WTC11 (cell line): ENCODE measurements at regions not wholly inside any gene's neighbourhood (a gene's known extent, or its start where the extent isn't known, plus 50 kb on each side); places are given as distances from the start of the nearest gene placed in this dataset.

Source experiments
- ATAC-seq: fragments of 200-7000 bp; cut with Tn5 transposase; 2 replicates; pipeline ENCODE4 v1.10.0; 2021; ENCODE audit warnings: mild to moderate bottlenecking, moderate library complexity
- CTCF ChIA-PET: fragments of 300-600 bp; sonication (Branson Sonifier 250); formaldehyde crosslinking; loops from one replicate; lab custom pipeline; 2021; ENCODE audit warnings: antibody characterized with exemption; lab: Charles Lee
- POLR2A ChIA-PET: fragments of 350-600 bp; sonication (Branson Sonifier 250); formaldehyde crosslinking; loops from one replicate; lab custom pipeline; 2021; ENCODE audit warnings: antibody characterized with exemption; lab: Charles Lee
- DNase-seq: peaks from one replicate; pipeline ENCODE4 v3.0.0; 2021; ENCODE audit warnings: low spot score
- H3K27ac Mint-ChIP-seq: 2 replicates; pipeline ENCODE4 v1.8.0; 2021; ENCODE audit warnings: mixed read lengths
- H3K27me3 Mint-ChIP-seq: 2 replicates; pipeline ENCODE4 v1.8.0; 2021; ENCODE audit warnings: low read depth, mild to moderate bottlenecking, moderate library complexity, mixed read lengths
- H3K36me3 Mint-ChIP-seq: 2 replicates; pipeline ENCODE4 v1.8.0; 2021; ENCODE audit warnings: mixed read lengths
- H3K4me1 Mint-ChIP-seq: 2 replicates; pipeline ENCODE4 v1.8.0; 2022; ENCODE audit warnings: mixed read lengths
- H3K4me3 Mint-ChIP-seq: 2 replicates; pipeline ENCODE4 v1.8.0; 2021; ENCODE audit warnings: mild to moderate bottlenecking, moderate library complexity, mixed read lengths
- H3K9me3 Mint-ChIP-seq: 2 replicates; pipeline ENCODE4 v1.8.0; 2021; ENCODE audit warnings: mixed read lengths
- CREM ChIP-seq: sonication (generic); formaldehyde crosslinking; IDR thresholded peaks from 2 replicates; pipeline ENCODE4 v1.8.1; 2022; ENCODE audit warnings: mild to moderate bottlenecking, missing genetic modification reagents, moderate library complexity
- ETV6 ChIP-seq: sonication (generic); formaldehyde crosslinking; IDR thresholded peaks from 2 replicates; pipeline ENCODE4 v1.8.1; 2022; ENCODE audit warnings: mild to moderate bottlenecking, missing genetic modification reagents
- FOXK1 ChIP-seq: sonication (generic); formaldehyde crosslinking; IDR thresholded peaks from 2 replicates; pipeline ENCODE4 v1.8.0; 2022; ENCODE audit warnings: mild to moderate bottlenecking, moderate library complexity, missing genetic modification reagents
- GABPB1 ChIP-seq: sonication (generic); formaldehyde crosslinking; IDR thresholded peaks from 2 replicates; pipeline ENCODE4 v1.8.1; 2023; ENCODE audit warnings: mild to moderate bottlenecking, missing genetic modification reagents
- MYBL2 ChIP-seq: sonication (generic); formaldehyde crosslinking; IDR thresholded peaks from 2 replicates; pipeline ENCODE4 v1.8.1; 2023; ENCODE audit warnings: mild to moderate bottlenecking, moderate library complexity, missing genetic modification reagents
- NFE2L1 ChIP-seq: sonication (generic); formaldehyde crosslinking; IDR thresholded peaks from 2 replicates; pipeline ENCODE4 v1.8.1; 2023; ENCODE audit warnings: missing genetic modification reagents
- TCF7 ChIP-seq: sonication (generic); formaldehyde crosslinking; IDR thresholded peaks from 2 replicates; pipeline ENCODE4 v1.8.0; 2022; ENCODE audit warnings: mild to moderate bottlenecking, low read depth, missing genetic modification reagents, moderate library complexity
- TEAD4 ChIP-seq: sonication (generic); formaldehyde crosslinking; IDR thresholded peaks from 2 replicates; pipeline ENCODE4 v1.8.0; 2022; ENCODE audit warnings: mild to moderate bottlenecking, missing genetic modification reagents
- ZBTB21 ChIP-seq: sonication (generic); formaldehyde crosslinking; IDR thresholded peaks from 2 replicates; pipeline ENCODE4 v1.8.1; 2023; ENCODE audit warnings: mild to moderate bottlenecking, missing genetic modification reagents, borderline replicate concordance
- ZNF138 ChIP-seq: sonication (generic); formaldehyde crosslinking; conservative IDR thresholded peaks from 2 replicates; pipeline ENCODE4 v1.8.1; 2022; ENCODE audit warnings: mild to moderate bottlenecking, moderate library complexity, missing genetic modification reagents
- TF ChIP-seq, protein P1 (sequence below): sonication (generic); formaldehyde crosslinking; IDR thresholded peaks from 2 replicates; pipeline ENCODE4 v1.8.1; 2022; ENCODE audit warnings: mild to moderate bottlenecking, missing genetic modification reagents, moderate library complexity, borderline replicate concordance
- TF ChIP-seq, protein P2 (sequence below): sonication (generic); formaldehyde crosslinking; IDR thresholded peaks from 2 replicates; pipeline ENCODE4 v1.8.0; 2022; ENCODE audit warnings: missing genetic modification reagents
- TF ChIP-seq, protein P3 (sequence below): sonication (generic); formaldehyde crosslinking; IDR thresholded peaks from 2 replicates; pipeline ENCODE4 v1.8.0; 2023; ENCODE audit warnings: missing genetic modification reagents, mild to moderate bottlenecking, borderline replicate concordance
- TF ChIP-seq, protein P4 (sequence below): sonication (generic); formaldehyde crosslinking; IDR thresholded peaks from 2 replicates; pipeline ENCODE4 v1.8.1; 2023; ENCODE audit warnings: mild to moderate bottlenecking, missing genetic modification reagents, moderate library complexity
- TF ChIP-seq, protein P5 (sequence below): sonication (generic); formaldehyde crosslinking; IDR thresholded peaks from 2 replicates; pipeline ENCODE4 v1.8.0; 2022; ENCODE audit warnings: mild to moderate bottlenecking, missing genetic modification reagents
- TF ChIP-seq, protein P6 (sequence below): sonication (generic); formaldehyde crosslinking; IDR thresholded peaks from 2 replicates; pipeline ENCODE4 v1.8.1; 2023; ENCODE audit warnings: mild to moderate bottlenecking, missing genetic modification reagents
- TF ChIP-seq, protein P7 (sequence below): sonication (generic); formaldehyde crosslinking; IDR thresholded peaks from 2 replicates; pipeline ENCODE4 v1.8.0; 2023; ENCODE audit warnings: missing genetic modification reagents

DNA sequence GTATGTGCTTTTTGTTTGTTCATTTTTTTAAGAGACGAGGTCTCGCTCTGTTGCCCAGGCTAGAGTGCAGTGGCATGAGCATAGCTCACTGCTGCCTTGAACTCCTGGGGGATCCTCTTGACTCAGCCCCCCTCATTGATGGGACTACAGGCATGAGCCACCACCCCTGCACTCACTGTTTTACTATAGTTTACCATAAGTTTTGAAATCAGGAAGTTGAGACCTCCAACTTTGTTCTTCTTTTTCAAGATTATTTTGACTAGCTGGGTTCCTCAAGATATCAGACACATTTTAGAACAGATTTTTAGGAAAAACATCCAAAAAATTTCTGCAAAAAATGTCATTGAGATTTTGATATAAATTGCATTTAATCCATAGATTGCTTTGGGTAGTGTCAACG, 120.4 kb upstream of the FGGY start (continued):
- TF ChIP-seq, protein P1, sequence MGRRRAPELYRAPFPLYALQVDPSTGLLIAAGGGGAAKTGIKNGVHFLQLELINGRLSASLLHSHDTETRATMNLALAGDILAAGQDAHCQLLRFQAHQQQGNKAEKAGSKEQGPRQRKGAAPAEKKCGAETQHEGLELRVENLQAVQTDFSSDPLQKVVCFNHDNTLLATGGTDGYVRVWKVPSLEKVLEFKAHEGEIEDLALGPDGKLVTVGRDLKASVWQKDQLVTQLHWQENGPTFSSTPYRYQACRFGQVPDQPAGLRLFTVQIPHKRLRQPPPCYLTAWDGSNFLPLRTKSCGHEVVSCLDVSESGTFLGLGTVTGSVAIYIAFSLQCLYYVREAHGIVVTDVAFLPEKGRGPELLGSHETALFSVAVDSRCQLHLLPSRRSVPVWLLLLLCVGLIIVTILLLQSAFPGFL: no peak

DNA sequence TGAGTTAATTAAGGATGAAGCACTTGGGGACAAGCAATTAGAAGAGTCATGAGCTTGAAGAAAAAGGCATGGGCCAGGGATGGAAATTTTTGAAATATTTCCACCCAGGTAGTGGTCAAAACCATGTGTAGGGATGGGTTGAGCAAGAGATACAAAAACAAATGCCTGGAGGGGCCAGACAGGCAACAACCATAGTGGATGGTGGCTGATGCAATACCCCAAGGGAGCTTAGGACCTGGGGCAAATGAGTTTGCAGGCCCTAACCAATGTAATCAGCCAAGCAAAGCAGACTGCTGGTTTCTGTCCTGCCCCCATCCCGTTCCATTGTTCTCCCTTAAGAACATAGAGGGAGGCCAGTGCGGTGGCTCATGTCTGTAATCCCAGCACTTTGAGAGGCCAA, 119.1 kb upstream of the FGGY start:
- TF ChIP-seq NFE2L1 (CRISPR knock-in tag): no peak
- TF ChIP-seq GABPB1 (CRISPR knock-in tag): peak; percentile 66
- H3K27ac Mint-ChIP-seq: no peak overlapping the region
- H3K27me3 Mint-ChIP-seq: no peaks in the 10 kb centered on the region; the same call in 1 of the 2 replicates
- H3K9me3 Mint-ChIP-seq: peaks cover 23% of the 10 kb centered on the region
- CTCF ChIA-PET: no interaction called here
- H3K36me3 Mint-ChIP-seq: peaks cover 12% of the 10 kb centered on the region
- no peak; the same call in 1 of the 2 replicates for ATAC-seq
- POLR2A ChIA-PET: no interaction called here
- DNase-seq: no peak
- no peak overlapping the region for H3K4me3 Mint-ChIP-seq
- peaks cover 11% of the 10 kb centered on the region; the same call in 1 of the 2 replicates for H3K4me1 Mint-ChIP-seq

DNA sequence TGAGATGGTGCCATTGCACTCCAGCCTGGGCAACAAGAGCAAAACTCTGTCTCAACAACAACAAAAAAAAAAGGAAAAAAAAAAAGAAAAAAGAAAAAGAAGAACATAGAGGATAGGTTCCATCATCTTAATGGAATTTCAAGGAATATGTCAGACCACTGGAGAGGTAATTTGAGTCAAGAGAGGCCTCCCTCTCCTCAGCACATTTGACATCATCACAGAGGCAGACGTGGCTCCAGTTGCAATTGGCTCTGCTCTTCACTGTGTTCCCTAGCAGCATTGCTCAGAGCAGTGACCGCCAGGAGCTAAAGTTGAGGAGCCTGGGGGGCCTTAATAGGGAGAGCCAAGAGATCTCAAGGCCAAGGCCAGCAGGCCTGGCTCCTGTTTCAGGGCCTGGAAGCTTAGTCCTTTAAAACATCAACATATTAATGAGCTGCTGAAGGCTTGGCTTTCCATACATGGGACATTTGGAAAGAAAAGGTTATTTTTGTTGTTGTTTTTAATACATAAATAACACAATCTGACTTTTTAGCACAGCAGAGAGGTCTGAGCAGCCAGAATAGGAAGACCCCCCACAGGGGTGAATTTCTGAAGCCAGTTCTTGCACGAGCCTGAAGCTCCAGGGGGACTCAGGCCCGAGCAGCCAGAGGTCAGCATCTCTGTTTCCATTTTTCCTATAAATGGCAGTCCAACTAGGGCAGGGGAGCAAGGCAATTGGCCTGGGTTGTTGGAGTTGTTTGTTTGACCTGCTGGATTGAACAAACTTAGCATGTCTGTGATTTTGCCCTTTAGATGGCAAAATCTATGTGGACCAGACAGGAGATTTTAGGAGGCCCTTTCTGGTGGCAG, 118.3 kb upstream of the FGGY start:
- Mint-ChIP-seq H3K4me1 (peaks cover 11% of the 10 kb centered on the region; the same call in 1 of the 2 replicates), H3K27me3 (no peaks in the 10 kb centered on the region; the same call in 1 of the 2 replicates), H3K4me3 (no peak overlapping the region), H3K9me3 (peaks cover 23% of the 10 kb centered on the region), H3K27ac (no peak overlapping the region), H3K36me3 (peaks cover 12% of the 10 kb centered on the region)
- no peak; the same call in none of the 2 replicates for ATAC-seq
- no peak for DNase-seq
- CTCF ChIA-PET: interaction anchor here (1.0 kb wide), 2 partner anchors 22 to 137 kb away, joined by 3 read pairs; no protein-coding TSS in a partner anchor
- POLR2A ChIA-PET: no interaction called here
- TF ChIP-seq, protein P2, sequence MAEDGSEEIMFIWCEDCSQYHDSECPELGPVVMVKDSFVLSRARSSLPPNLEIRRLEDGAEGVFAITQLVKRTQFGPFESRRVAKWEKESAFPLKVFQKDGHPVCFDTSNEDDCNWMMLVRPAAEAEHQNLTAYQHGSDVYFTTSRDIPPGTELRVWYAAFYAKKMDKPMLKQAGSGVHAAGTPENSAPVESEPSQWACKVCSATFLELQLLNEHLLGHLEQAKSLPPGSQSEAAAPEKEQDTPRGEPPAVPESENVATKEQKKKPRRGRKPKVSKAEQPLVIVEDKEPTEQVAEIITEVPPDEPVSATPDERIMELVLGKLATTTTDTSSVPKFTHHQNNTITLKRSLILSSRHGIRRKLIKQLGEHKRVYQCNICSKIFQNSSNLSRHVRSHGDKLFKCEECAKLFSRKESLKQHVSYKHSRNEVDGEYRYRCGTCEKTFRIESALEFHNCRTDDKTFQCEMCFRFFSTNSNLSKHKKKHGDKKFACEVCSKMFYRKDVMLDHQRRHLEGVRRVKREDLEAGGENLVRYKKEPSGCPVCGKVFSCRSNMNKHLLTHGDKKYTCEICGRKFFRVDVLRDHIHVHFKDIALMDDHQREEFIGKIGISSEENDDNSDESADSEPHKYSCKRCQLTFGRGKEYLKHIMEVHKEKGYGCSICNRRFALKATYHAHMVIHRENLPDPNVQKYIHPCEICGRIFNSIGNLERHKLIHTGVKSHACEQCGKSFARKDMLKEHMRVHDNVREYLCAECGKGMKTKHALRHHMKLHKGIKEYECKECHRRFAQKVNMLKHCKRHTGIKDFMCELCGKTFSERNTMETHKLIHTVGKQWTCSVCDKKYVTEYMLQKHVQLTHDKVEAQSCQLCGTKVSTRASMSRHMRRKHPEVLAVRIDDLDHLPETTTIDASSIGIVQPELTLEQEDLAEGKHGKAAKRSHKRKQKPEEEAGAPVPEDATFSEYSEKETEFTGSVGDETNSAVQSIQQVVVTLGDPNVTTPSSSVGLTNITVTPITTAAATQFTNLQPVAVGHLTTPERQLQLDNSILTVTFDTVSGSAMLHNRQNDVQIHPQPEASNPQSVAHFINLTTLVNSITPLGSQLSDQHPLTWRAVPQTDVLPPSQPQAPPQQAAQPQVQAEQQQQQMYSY (CRISPR knock-in tag): no peak
- TF ChIP-seq ZBTB21 (CRISPR knock-in tag): no peak
- TF ChIP-seq ETV6 (CRISPR knock-in tag): no peak
- no peak for TF ChIP-seq CREM
- TF ChIP-seq, protein P3, sequence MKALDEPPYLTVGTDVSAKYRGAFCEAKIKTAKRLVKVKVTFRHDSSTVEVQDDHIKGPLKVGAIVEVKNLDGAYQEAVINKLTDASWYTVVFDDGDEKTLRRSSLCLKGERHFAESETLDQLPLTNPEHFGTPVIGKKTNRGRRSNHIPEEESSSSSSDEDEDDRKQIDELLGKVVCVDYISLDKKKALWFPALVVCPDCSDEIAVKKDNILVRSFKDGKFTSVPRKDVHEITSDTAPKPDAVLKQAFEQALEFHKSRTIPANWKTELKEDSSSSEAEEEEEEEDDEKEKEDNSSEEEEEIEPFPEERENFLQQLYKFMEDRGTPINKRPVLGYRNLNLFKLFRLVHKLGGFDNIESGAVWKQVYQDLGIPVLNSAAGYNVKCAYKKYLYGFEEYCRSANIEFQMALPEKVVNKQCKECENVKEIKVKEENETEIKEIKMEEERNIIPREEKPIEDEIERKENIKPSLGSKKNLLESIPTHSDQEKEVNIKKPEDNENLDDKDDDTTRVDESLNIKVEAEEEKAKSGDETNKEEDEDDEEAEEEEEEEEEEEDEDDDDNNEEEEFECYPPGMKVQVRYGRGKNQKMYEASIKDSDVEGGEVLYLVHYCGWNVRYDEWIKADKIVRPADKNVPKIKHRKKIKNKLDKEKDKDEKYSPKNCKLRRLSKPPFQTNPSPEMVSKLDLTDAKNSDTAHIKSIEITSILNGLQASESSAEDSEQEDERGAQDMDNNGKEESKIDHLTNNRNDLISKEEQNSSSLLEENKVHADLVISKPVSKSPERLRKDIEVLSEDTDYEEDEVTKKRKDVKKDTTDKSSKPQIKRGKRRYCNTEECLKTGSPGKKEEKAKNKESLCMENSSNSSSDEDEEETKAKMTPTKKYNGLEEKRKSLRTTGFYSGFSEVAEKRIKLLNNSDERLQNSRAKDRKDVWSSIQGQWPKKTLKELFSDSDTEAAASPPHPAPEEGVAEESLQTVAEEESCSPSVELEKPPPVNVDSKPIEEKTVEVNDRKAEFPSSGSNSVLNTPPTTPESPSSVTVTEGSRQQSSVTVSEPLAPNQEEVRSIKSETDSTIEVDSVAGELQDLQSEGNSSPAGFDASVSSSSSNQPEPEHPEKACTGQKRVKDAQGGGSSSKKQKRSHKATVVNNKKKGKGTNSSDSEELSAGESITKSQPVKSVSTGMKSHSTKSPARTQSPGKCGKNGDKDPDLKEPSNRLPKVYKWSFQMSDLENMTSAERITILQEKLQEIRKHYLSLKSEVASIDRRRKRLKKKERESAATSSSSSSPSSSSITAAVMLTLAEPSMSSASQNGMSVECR (CRISPR knock-in tag): no peak
- TF ChIP-seq, protein P4, sequence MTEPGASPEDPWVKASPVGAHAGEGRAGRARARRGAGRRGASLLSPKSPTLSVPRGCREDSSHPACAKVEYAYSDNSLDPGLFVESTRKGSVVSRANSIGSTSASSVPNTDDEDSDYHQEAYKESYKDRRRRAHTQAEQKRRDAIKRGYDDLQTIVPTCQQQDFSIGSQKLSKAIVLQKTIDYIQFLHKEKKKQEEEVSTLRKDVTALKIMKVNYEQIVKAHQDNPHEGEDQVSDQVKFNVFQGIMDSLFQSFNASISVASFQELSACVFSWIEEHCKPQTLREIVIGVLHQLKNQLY: no peak
- TF ChIP-seq TEAD4 (CRISPR knock-in tag): no peak
- TF ChIP-seq MYBL2 (CRISPR knock-in tag): no peak
- TF ChIP-seq, protein P5, sequence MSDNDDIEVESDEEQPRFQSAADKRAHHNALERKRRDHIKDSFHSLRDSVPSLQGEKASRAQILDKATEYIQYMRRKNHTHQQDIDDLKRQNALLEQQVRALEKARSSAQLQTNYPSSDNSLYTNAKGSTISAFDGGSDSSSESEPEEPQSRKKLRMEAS (CRISPR knock-in tag): no peak
- TF ChIP-seq TCF7 (CRISPR knock-in tag): no peak
- TF ChIP-seq, protein P6, sequence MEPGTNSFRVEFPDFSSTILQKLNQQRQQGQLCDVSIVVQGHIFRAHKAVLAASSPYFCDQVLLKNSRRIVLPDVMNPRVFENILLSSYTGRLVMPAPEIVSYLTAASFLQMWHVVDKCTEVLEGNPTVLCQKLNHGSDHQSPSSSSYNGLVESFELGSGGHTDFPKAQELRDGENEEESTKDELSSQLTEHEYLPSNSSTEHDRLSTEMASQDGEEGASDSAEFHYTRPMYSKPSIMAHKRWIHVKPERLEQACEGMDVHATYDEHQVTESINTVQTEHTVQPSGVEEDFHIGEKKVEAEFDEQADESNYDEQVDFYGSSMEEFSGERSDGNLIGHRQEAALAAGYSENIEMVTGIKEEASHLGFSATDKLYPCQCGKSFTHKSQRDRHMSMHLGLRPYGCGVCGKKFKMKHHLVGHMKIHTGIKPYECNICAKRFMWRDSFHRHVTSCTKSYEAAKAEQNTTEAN (CRISPR knock-in tag): no peak
- TF ChIP-seq, protein P7, sequence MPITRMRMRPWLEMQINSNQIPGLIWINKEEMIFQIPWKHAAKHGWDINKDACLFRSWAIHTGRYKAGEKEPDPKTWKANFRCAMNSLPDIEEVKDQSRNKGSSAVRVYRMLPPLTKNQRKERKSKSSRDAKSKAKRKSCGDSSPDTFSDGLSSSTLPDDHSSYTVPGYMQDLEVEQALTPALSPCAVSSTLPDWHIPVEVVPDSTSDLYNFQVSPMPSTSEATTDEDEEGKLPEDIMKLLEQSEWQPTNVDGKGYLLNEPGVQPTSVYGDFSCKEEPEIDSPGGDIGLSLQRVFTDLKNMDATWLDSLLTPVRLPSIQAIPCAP (CRISPR knock-in tag): no peak
- TF ChIP-seq NFE2L1 (CRISPR knock-in tag): no peak
- TF ChIP-seq ZNF138: no peak
- no peak for TF ChIP-seq FOXK1 (CRISPR knock-in tag)
